OCI-LY1 (cell line): ENCODE measurements at regions not wholly inside any gene's neighbourhood (a gene's known extent, or its start where the extent isn't known, plus 50 kb on each side); places are given as distances from the start of the nearest gene placed in this dataset.

Experiments
- CTCF ChIP-seq: fragments of 200-600 bp; sonication (generic), shearing (Covaris generic); IDR thresholded peaks from 2 replicates; pipeline ENCODE4 v1.5.1; 2017; ENCODE audit warnings: mild to moderate bottlenecking, antibody characterized with exemption, low read length, moderate library complexity, mixed read lengths
- EZH2 ChIP-seq: fragments of 200-600 bp; sonication (generic), shearing (Covaris generic); IDR thresholded peaks from 2 replicates; pipeline ENCODE4 v1.8.0; 2017; ENCODE audit warnings: borderline replicate concordance, mixed run types, mild to moderate bottlenecking, antibody characterized with exemption, low read length, moderate library complexity, mixed read lengths

DNA sequence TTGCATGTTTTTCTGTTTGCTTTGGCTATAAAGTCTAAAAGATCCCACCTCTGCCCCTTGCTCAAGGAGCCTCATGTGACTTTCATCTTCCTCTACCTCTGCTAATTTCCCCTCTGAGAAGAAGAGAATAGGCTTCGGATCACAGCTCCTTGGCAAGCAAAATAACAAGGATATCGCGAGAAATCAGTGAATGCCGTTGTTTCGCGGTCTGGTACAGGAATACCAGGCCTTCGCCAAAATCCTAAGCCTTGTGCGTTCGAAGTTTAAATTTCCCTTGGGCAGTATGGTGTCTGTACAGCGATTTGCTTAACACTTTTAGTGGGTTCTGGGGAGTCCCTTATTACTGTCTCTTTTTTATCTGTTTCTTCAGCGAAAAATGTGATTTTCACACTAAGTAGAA is 142.3 kb downstream of the IRF8 start:
- no peak for TF ChIP-seq CTCF
- no peak for TF ChIP-seq EZH2
